ENCODE measurements at regions not wholly inside any gene's neighbourhood (a gene's known extent, or its start where the extent isn't known, plus 50 kb on each side); places are given as distances from the start of the nearest gene placed in this dataset.

DNA sequence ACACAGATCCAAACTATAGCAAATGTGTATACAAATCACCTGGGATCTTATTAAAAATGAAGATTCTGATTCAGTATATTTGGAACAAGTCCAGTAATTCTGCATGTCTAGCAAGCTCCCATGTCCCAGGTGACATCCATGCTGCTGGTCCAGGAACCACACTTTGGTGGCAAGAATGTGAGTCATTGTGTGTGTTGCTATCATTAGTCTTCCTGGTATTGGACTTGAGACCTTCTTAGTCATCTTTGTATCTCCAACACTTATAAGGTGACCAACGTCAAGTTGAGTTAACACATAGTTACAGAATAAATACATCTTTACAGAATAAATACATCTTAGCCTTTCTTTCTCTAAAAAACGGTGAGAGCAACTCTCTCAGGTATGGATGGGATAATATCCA is 107.9 kb upstream of the NDUFV2 start:
- no peak for TF ChIP-seq RAD21 (CRISPR knock-in tag; IDR thresholded peaks at IDR 0.05)
- no peak for TF ChIP-seq TEAD2 (CRISPR knock-in tag; IDR thresholded peaks at IDR 0.05)
- TF ChIP-seq, protein P1, sequence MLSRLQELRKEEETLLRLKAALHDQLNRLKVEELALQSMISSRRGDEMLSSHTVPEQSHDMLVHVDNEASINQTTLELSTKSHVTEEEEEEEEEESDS (CRISPR knock-in tag; IDR thresholded peaks at IDR 0.05; ENCODE audit: borderline replicate concordance) = no peak
